Amniotic stem cell (primary cell): ENCODE measurements at regions not wholly inside any gene's neighbourhood (a gene's known extent, or its start where the extent isn't known, plus 50 kb on each side); places are given as distances from the start of the nearest gene placed in this dataset.
"Not testable (repeated sequence)": the region's sequence is repeated elsewhere in the genome, so short reads cannot be mapped to it uniquely, and the experiment has no call there.

Experiments
- DNase-seq: peaks from one replicate; lab custom pipeline; 2025; lab: John Stamatoyannopoulos, UW

- no peak for DNase-seq
Measured at GRCh38 chr19:27971071-27971470, 1241.9 kb downstream of the UQCRFS1 start.

- DNase-seq, result no peak
Measured at GRCh38 chr19:27966390-27966816, 1246.5 kb downstream of the UQCRFS1 start.

GRCh38 chr19:27964185-27964584, 1248.8 kb downstream of the UQCRFS1 start:
- no peak for DNase-seq

- no peak for DNase-seq
Measured at GRCh38 chr19:27962264-27962663, 1250.7 kb downstream of the UQCRFS1 start.

- no peak for DNase-seq
Measured at GRCh38 chr19:27955485-27956480, 1257.2 kb downstream of the UQCRFS1 start.

GRCh38 chr19:27942607-27943006, 1270.3 kb downstream of the UQCRFS1 start:
- DNase-seq, result not testable (repeated sequence)

- DNase-seq, result no peak
Measured at GRCh38 chr19:27936139-27936538, 1276.8 kb downstream of the UQCRFS1 start.

GRCh38 chr19:27935669-27936068, 1277.3 kb downstream of the UQCRFS1 start:
- no peak for DNase-seq

- DNase-seq, result no peak
Measured at GRCh38 chr19:27929399-27929798, 1283.6 kb downstream of the UQCRFS1 start.

- DNase-seq, result no peak
Measured at GRCh38 chr19:27925202-27925601, 1287.7 kb downstream of the UQCRFS1 start.

GRCh38 chr19:27922970-27923369, 1290.0 kb downstream of the UQCRFS1 start:
- no peak for DNase-seq

- DNase-seq, result no peak
Measured at GRCh38 chr19:27920774-27921173, 1292.2 kb downstream of the UQCRFS1 start.

- DNase-seq, result no peak
Measured at GRCh38 chr19:27918818-27919217, 1294.1 kb downstream of the UQCRFS1 start.

GRCh38 chr19:27911122-27911898, 1301.6 kb downstream of the UQCRFS1 start:
- no peak for DNase-seq

GRCh38 chr19:27909861-27910260, 1303.1 kb downstream of the UQCRFS1 start:
- DNase-seq, result no peak

- no peak for DNase-seq
Measured at GRCh38 chr19:27909185-27909840, 1303.6 kb downstream of the UQCRFS1 start.

- no peak for DNase-seq
Measured at GRCh38 chr19:27906081-27906480, 1306.9 kb downstream of the UQCRFS1 start.

GRCh38 chr19:27905074-27905473, 1307.9 kb downstream of the UQCRFS1 start:
- DNase-seq, result no peak

- DNase-seq, result no peak
Measured at GRCh38 chr19:27901078-27901477, 1311.9 kb downstream of the UQCRFS1 start.

- no peak for DNase-seq
Measured at GRCh38 chr19:27896091-27896490, 1316.9 kb downstream of the UQCRFS1 start.

GRCh38 chr19:27894906-27895754, 1317.8 kb downstream of the UQCRFS1 start:
- DNase-seq, result no peak
